Cardiac fibroblast (primary cell): ENCODE measurements at regions not wholly inside any gene's neighbourhood (a gene's known extent, or its start where the extent isn't known, plus 50 kb on each side); places are given as distances from the start of the nearest gene placed in this dataset.
"Not testable (repeated sequence)": the region's sequence is repeated elsewhere in the genome, so short reads cannot be mapped to it uniquely, and the experiment has no call there.

Experiments used
- DNase-seq, 2 donors: peaks; one replicate each; pipeline versions ENCODE4 v3.0.0 to v3.0.0-alpha.2; 2010; ENCODE audit warnings: low read depth in 2 of 2
- H3K4me3 ChIP-seq, 2 donors: replicated peaks in 1 of 2; 1 replicate in 1 of 2; 2 replicates in 1 of 2; pipeline ENCODE4 v1.5.1; 2011; ENCODE audit warnings: low read depth in 2 of 2, low read length in 2 of 2, mild to moderate bottlenecking in 2 of 2, moderate library complexity in 1 of 2
- CTCF ChIP-seq: IDR thresholded peaks from one replicate; pipeline ENCODE4 v1.5.1; 2011; ENCODE audit warnings: low read depth, mild to moderate bottlenecking, low read length, inconsistent platforms

GRCh38 chr4:62513306-62513705 lies 1313.2 kb downstream of the ADGRL3 start:
- no peak overlapping the region for H3K4me3 ChIP-seq
- DNase-seq, result no peak
- no peak for TF ChIP-seq CTCF

- H3K4me3 ChIP-seq, result no peak overlapping the region
- TF ChIP-seq CTCF, result no peak
- no peak for DNase-seq
These were observed 1312.1 kb downstream of the ADGRL3 start for GRCh38 chr4:62512271-62512670.

GRCh38 chr4:62510228-62510627 lies 1310.1 kb downstream of the ADGRL3 start:
- DNase-seq, result no peak

GRCh38 chr4:62500296-62500695 lies 1300.2 kb downstream of the ADGRL3 start:
- no peak overlapping the region for H3K4me3 ChIP-seq
- no peak for DNase-seq
- TF ChIP-seq CTCF, result no peak

More at GRCh38 chr4:62510228-62510627, 1310.1 kb downstream of the ADGRL3 start:
- no peak overlapping the region for H3K4me3 ChIP-seq
- no peak for TF ChIP-seq CTCF

GRCh38 chr4:62495032-62495431 lies 1294.9 kb downstream of the ADGRL3 start:
- DNase-seq, result peak in 1 of 2 donors; percentile 1
- TF ChIP-seq CTCF, result no peak
- H3K4me3 ChIP-seq, result no peak overlapping the region

- H3K4me3 ChIP-seq, DNase-seq: not testable (repeated sequence)
These were observed 1291.6 kb downstream of the ADGRL3 start for GRCh38 chr4:62491756-62492155.

- TF ChIP-seq CTCF, result no peak
- no peak overlapping the region for H3K4me3 ChIP-seq
- DNase-seq, result no peak
These were observed 1290.5 kb downstream of the ADGRL3 start for GRCh38 chr4:62490635-62491034.
